ENCODE measurements at regions not wholly inside any gene's neighbourhood (a gene's known extent, or its start where the extent isn't known, plus 50 kb on each side); places are given as distances from the start of the nearest gene placed in this dataset.

GRCh38 chr11:10386361-10386760 lies 68.7 kb upstream of the AMPD3 start:
- Histone ChIP-seq H3K4me3 (no peak overlapping the region), H3K27ac (replicated peaks) (peak overlapping the region; percentile 61)
- intact Hi-C loops (cut with micrococcal nuclease) = no loop called here

GRCh38 chr11:10386861-10387205 lies 68.2 kb upstream of the AMPD3 start:
- Histone ChIP-seq H3K4me1 (peaks cover 16% of the 10 kb centered on the region), H3K9me3 (replicated peaks) (no peaks in the 10 kb centered on the region), H3K27me3 (ENCODE audit: low read depth) (peaks cover 6% of the 10 kb centered on the region), H3K27ac (replicated peaks) (peak overlapping the region; percentile 61), H3K36me3 (no peaks in the 10 kb centered on the region), H3K4me3 (no peak overlapping the region)
- DNase-seq = no peak
- TF ChIP-seq, protein P1, sequence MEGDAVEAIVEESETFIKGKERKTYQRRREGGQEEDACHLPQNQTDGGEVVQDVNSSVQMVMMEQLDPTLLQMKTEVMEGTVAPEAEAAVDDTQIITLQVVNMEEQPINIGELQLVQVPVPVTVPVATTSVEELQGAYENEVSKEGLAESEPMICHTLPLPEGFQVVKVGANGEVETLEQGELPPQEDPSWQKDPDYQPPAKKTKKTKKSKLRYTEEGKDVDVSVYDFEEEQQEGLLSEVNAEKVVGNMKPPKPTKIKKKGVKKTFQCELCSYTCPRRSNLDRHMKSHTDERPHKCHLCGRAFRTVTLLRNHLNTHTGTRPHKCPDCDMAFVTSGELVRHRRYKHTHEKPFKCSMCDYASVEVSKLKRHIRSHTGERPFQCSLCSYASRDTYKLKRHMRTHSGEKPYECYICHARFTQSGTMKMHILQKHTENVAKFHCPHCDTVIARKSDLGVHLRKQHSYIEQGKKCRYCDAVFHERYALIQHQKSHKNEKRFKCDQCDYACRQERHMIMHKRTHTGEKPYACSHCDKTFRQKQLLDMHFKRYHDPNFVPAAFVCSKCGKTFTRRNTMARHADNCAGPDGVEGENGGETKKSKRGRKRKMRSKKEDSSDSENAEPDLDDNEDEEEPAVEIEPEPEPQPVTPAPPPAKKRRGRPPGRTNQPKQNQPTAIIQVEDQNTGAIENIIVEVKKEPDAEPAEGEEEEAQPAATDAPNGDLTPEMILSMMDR (IDR thresholded peaks at IDR 0.05; ENCODE audit: borderline replicate concordance) = no peak
- intact Hi-C loops (cut with micrococcal nuclease) = no loop called here

More at GRCh38 chr11:10386361-10386760, 68.7 kb upstream of the AMPD3 start:
- DNase-seq = no peak
- Histone ChIP-seq H3K4me1 (peaks cover 16% of the 10 kb centered on the region), H3K9me3 (replicated peaks) (no peaks in the 10 kb centered on the region), H3K36me3 (no peaks in the 10 kb centered on the region), H3K27me3 (ENCODE audit: low read depth) (peaks cover 6% of the 10 kb centered on the region)
- TF ChIP-seq, protein P1 (IDR thresholded peaks at IDR 0.05; ENCODE audit: borderline replicate concordance) = no peak

DNA sequence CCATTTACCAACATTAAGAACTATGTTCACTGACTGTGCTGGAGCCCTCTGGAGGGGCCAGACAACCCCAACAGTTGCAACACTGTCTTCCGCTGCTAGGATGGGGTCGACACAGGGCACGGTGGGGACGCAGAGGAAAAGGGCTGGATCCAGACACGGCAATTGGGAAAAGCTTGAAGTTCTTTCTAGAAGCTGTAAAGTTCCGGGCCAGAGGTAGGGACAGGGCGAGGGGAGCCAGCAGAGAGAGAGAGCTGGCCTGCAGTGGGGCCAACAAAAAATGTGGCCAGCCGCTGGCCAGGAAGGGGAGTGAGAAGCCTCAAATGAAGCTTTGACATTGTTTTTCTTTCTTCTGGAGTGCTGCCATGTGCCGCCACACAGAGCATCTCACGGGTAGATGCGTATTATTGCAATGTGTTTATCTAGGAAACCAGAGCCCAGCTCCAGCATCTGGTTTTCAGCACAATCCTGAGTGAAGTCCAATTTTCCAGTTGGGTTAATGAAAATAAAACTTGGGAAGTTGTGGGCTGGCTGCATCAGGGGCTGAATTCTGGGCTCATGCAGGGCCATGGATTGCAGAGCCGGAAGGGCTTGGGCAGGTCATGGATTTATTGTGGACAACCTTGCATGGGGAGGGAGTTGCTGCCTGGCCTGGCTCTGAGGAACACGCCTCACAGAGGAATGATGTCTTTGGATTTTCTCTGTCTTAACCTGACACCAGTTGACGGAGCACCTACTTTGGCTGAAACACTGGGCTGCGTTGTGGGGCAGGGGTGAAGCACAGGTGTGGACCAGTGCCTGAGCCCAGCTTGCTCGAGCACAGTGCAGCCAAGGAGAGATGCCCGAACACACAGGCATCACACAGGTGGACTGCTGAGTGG lies 67.6 kb upstream of the AMPD3 start:
- Histone ChIP-seq H3K27ac (replicated peaks) (peak overlapping the region; percentile 61), H3K4me3 (no peak overlapping the region), H3K36me3 (no peaks in the 10 kb centered on the region), H3K27me3 (ENCODE audit: low read depth) (peaks cover 6% of the 10 kb centered on the region), H3K4me1 (peaks cover 16% of the 10 kb centered on the region), H3K9me3 (replicated peaks) (no peaks in the 10 kb centered on the region)
- TF ChIP-seq, protein P1 (IDR thresholded peaks at IDR 0.05; ENCODE audit: borderline replicate concordance) = no peak
- DNase-seq = peak; percentile 61
- intact Hi-C loops (cut with micrococcal nuclease) = no loop called here

DNA sequence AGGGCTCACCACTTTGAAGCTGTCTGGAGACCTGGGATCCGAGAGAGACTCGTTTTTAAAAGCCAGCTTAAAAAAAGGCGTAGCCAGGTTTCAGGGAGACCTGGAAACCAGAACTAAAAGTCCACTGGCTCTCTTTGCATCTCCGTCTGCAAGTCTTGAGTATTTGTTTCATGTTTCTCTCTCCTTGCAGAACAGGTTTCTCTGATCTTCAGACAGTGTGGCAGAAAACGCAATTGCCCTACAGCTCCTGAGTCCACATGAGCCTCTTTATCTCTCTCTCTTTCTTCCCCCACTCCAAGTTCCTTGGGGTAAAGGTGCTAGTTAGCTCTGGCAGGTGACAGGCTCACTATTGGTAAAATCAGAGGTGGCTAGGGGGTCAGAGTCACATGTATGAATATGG lies 67.0 kb upstream of the AMPD3 start:
- peaks cover 16% of the 10 kb centered on the region for H3K4me1 ChIP-seq
- intact Hi-C loops (cut with micrococcal nuclease) = no loop called here
- H3K9me3 ChIP-seq (replicated peaks) = no peaks in the 10 kb centered on the region
- peak overlapping the region; percentile 61 for H3K27ac ChIP-seq (replicated peaks)
- TF ChIP-seq, protein P1 (IDR thresholded peaks at IDR 0.05; ENCODE audit: borderline replicate concordance) = no peak
- no peak overlapping the region for H3K4me3 ChIP-seq
- H3K27me3 ChIP-seq (ENCODE audit: low read depth) = peaks cover 6% of the 10 kb centered on the region
- DNase-seq = no peak
- H3K36me3 ChIP-seq = no peaks in the 10 kb centered on the region

DNA sequence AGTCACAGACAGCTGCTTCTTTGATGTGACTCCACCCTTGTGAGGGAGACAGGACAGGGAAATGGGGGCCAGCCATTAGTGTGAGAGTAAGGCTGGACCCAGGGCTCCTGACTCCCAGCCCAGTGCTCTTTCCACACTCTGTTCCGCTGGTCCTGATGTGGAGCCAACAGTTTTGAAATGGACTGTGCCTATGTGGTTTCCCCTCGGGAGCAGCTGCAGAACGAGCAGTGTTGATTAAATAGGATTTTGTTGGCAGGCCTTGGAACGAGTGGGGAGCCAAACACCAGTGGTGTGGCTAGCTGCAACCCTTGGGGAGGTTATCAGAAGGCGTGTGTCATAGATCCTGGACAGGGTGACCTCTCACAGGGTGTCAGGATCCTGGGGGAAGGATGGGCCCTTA lies 66.5 kb upstream of the AMPD3 start:
- peak; percentile 29 for DNase-seq
- no peaks in the 10 kb centered on the region for H3K9me3 ChIP-seq (replicated peaks)
- no peaks in the 10 kb centered on the region for H3K36me3 ChIP-seq
- intact Hi-C loops (cut with micrococcal nuclease) = no loop called here
- H3K4me3 ChIP-seq = no peak overlapping the region
- H3K27me3 ChIP-seq (ENCODE audit: low read depth) = peaks cover 6% of the 10 kb centered on the region
- peaks cover 16% of the 10 kb centered on the region for H3K4me1 ChIP-seq
- TF ChIP-seq, protein P1 (IDR thresholded peaks at IDR 0.05; ENCODE audit: borderline replicate concordance) = no peak
- H3K27ac ChIP-seq (replicated peaks) = peak overlapping the region; percentile 61

All from left ventricle myocardium inferior (tissue), 1 donor.